GM12873 (cell line): ENCODE measurements at regions not wholly inside any gene's neighbourhood (a gene's known extent, or its start where the extent isn't known, plus 50 kb on each side); places are given as distances from the start of the nearest gene placed in this dataset.

ENCODE experiments used
- TF ChIP-seq, protein P1 (sequence below): IDR thresholded peaks from 2 replicates; pipeline ENCODE4 v1.5.1; 2012; ENCODE audit warnings: low read depth, mild to moderate bottlenecking, moderate library complexity, low read length, control low read depth; ENCODE audit not compliant: insufficient read depth; ENCODE audit errors: missing control alignments

DNA sequence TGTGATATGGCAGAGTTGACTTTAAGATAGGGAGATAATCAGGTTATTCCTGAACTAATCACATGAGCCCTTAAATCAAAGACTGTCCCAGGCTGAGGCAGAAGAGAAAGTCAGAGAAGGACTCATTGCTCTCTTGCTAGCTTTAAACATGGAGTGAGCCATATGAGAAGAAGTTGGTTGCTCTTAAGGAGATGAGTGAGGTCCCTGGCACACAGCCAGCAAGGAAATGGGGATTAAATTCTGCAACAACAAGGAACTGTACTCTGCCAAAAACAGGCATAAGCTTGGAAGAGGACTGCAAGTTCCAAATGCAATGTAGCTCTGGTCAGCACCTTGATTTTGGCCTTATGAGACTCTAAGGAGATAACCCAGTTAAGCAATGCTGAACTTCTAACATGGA, 457.0 kb downstream of the PLOD2 start:
- TF ChIP-seq, protein P1, sequence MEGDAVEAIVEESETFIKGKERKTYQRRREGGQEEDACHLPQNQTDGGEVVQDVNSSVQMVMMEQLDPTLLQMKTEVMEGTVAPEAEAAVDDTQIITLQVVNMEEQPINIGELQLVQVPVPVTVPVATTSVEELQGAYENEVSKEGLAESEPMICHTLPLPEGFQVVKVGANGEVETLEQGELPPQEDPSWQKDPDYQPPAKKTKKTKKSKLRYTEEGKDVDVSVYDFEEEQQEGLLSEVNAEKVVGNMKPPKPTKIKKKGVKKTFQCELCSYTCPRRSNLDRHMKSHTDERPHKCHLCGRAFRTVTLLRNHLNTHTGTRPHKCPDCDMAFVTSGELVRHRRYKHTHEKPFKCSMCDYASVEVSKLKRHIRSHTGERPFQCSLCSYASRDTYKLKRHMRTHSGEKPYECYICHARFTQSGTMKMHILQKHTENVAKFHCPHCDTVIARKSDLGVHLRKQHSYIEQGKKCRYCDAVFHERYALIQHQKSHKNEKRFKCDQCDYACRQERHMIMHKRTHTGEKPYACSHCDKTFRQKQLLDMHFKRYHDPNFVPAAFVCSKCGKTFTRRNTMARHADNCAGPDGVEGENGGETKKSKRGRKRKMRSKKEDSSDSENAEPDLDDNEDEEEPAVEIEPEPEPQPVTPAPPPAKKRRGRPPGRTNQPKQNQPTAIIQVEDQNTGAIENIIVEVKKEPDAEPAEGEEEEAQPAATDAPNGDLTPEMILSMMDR: no peak

DNA sequence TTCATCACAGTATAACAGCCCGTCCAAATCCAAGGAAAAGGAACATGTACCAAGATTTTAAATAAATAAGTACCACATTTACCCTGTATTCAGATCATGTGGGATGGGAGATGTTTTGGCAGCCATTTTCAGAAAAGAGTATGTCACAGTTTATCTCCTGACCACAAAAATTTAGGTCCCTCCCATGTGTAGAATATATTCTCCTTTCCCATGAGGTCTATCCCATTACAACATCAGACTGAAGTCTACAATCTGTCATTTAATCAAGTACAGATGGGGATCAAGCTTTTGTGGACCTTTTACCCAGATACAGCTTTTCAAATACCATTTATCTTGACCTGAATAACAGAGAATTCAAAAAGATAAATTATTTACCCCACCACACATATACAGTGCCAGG, 444.5 kb downstream of the PLOD2 start:
- TF ChIP-seq, protein P1: no peak

GRCh38 chr3:145719114-145719513, 441.9 kb downstream of the PLOD2 start:
- TF ChIP-seq, protein P1: no peak

DNA sequence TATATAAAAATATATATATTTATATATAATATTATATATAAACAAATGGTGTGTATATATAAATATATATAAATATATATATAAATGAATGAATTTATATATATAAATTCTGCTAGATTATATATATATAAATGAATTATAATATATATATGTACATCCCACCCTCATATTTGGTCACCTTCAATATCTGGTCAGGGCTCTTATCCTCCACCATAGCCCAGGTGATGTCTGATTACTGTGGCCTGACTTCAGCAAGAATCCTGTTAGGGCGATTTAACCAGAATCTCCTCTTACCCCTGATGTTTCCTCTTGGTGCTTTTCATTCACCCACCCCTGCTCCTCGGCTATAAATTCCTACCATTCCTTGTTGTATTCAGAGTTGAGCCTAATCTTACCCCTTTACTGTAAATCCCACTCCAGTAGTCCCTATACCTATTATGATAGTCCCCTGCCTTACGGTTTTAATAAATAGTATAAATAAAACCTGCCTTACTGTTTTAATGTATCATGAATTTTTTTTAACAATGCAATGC, 439.6 kb downstream of the PLOD2 start:
- TF ChIP-seq, protein P1: no peak

DNA sequence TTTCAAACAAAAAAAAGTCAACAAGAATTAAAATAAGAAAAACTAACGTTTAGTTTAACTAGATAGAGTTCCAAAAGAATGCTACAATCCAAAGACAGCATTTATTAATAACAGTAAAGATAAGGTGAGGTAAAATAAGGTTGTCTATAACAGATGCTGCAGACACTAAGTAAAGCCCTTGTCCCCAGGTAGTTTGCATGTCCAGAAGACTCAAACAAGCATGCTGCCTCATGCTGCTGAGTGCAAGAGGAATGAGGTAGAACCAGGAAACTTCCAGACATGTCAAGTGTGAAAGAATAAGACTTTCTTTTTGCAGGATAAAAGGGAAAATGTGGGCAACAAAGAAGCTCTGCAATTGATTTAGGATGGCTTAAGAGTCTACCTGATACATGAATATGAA, 439.2 kb downstream of the PLOD2 start:
- TF ChIP-seq, protein P1: no peak

DNA sequence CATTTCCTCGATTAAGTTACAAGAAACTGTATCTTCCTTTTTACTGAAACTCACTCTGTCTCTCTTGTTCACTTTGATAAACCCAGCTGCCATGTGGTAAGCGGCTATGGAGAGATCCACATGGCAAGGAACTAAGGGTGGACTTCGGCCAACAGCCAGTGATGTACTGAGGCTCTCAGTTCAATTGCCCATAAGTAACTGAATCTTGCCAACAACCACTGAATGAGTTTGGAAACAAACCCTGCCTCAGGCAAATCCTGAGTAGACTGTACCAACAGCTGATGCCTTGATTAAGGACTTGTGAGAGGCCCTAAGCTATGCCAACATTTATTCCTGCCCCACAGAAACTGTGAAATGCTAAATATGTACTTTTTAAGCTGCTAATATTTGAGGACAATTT, 433.5 kb downstream of the PLOD2 start:
- TF ChIP-seq, protein P1: no peak

DNA sequence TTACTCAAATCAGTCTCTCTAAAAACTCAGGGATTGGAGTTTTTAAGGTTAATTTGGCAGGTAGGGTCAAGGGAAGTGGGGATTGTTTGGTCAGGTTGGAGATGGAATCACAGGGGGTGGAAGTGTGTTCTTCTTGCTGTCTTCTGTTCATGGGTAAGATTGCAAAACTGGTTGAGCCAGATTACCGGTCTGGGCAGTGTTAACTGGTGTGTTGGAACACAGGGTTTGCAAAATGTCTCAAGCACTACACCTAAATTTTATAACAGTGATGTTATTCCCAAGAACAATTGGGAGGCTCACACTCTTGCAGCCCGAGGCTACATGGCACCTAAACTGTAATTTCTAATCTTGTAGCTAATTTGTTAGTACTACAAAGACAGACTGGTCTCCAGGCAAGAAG, 425.4 kb downstream of the PLOD2 start:
- TF ChIP-seq, protein P1: no peak

DNA sequence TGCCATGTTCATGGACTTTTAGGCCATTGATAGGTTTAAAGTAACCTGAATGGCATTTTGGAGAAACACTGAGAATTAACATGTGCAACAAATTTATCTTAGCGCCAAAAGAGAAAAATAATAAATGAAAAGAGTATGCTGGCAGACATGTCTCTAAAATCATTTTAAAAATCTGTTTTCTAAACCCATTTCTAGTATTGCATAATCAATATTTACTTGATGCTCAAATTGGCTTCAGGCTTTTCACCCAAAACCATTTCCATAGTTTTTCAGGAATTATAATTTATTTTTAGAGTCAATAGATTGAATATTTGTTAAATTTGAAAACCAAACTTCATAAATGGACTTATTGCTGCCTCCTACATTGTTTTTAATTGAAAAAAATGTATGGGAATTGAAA, 423.0 kb downstream of the PLOD2 start:
- TF ChIP-seq, protein P1: no peak
